ENCODE measurements at regions not wholly inside any gene's neighbourhood (a gene's known extent, or its start where the extent isn't known, plus 50 kb on each side); places are given as distances from the start of the nearest gene placed in this dataset.

DNA sequence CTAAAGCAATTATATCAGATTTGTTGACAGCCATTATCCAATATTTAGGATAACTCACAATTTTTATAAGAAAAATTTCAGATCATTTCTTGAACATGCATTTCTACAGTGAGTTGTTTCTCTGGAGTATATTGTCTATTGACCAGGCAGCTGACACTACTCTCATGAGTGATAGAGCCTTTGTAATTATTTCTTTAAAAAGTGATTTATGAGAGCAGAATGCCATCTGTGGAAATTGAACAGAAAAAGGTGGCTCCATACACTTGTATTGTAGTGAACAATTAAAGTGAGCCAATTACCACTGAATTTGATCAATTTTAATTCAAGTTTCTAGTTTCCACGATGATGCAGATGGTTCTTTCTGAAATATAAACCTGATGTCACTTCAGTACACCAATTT is 855.4 kb downstream of the TAF11L14 start:
- Histone ChIP-seq H3K36me3 (no peaks in the 10 kb centered on the region), H3K4me3 (no peak overlapping the region), H3K27me3 (no peaks in the 10 kb centered on the region), H3K4me1 (ENCODE audit: low read depth) (peaks cover 10% of the 10 kb centered on the region), H3K9me3 (ENCODE audit: low read depth) (no peaks in the 10 kb centered on the region), H3K27ac (no peak overlapping the region)
- TF ChIP-seq, protein P1, sequence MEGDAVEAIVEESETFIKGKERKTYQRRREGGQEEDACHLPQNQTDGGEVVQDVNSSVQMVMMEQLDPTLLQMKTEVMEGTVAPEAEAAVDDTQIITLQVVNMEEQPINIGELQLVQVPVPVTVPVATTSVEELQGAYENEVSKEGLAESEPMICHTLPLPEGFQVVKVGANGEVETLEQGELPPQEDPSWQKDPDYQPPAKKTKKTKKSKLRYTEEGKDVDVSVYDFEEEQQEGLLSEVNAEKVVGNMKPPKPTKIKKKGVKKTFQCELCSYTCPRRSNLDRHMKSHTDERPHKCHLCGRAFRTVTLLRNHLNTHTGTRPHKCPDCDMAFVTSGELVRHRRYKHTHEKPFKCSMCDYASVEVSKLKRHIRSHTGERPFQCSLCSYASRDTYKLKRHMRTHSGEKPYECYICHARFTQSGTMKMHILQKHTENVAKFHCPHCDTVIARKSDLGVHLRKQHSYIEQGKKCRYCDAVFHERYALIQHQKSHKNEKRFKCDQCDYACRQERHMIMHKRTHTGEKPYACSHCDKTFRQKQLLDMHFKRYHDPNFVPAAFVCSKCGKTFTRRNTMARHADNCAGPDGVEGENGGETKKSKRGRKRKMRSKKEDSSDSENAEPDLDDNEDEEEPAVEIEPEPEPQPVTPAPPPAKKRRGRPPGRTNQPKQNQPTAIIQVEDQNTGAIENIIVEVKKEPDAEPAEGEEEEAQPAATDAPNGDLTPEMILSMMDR (IDR thresholded peaks at IDR 0.05; ENCODE audit: low read depth, low read length), result no peak
- no peak for DNase-seq (ENCODE audit: low read depth in 1 of 2, low spot score in 1 of 2)

DNA sequence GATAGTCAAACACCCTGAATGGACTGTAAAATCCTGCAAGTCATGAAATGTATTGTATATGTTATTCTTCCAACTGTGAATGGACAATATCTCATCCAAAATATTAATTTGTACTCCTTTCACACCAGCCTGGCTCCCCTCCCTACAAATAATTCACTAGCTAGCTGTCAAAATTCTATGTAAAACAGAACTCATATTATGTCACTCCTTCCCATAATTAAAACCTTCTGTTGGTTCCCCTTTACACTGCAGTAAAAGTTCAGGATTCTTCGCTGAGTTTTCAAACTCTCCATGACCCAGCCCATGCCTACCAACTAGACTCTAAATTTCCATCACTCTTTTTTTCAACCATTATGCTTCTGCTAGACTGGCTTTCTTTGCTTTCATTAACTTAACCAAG is 857.1 kb downstream of the TAF11L14 start:
- no peak for DNase-seq (ENCODE audit: low read depth in 1 of 2, low spot score in 1 of 2)
- Histone ChIP-seq H3K4me1 (ENCODE audit: low read depth) (peaks cover 10% of the 10 kb centered on the region), H3K27me3 (no peaks in the 10 kb centered on the region), H3K36me3 (no peaks in the 10 kb centered on the region), H3K27ac (no peak overlapping the region), H3K4me3 (no peak overlapping the region), H3K9me3 (ENCODE audit: low read depth) (no peaks in the 10 kb centered on the region)
- TF ChIP-seq, protein P1 (IDR thresholded peaks at IDR 0.05; ENCODE audit: low read depth, low read length), result no peak

DNA sequence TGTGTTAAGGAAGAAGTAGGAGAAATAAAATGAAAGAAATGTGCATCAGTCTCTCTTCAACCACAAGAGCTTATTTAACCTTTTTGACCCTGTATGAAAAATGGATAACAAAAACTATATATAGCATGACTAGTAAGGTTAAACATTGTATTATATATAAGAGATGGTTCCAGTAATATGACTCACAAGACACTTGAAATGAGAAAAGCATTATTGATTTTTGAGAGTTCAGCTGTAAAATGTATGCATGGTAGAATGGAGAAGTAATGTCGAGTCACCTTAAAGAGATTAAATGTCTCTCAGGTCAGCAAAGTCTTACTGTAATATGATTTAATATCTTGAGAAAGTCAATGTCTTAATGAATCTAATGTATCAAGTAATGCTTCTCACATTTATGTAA is 860.9 kb downstream of the TAF11L14 start:
- no peaks in the 10 kb centered on the region for H3K36me3 ChIP-seq
- no peaks in the 10 kb centered on the region for H3K4me1 ChIP-seq (ENCODE audit: low read depth)
- peaks cover 3% of the 10 kb centered on the region for H3K9me3 ChIP-seq (ENCODE audit: low read depth)
- TF ChIP-seq, protein P1 (IDR thresholded peaks at IDR 0.05; ENCODE audit: low read depth, low read length), result no peak
- H3K4me3 ChIP-seq, result no peak overlapping the region
- no peak overlapping the region for H3K27ac ChIP-seq
- DNase-seq (ENCODE audit: low read depth in 1 of 2, low spot score in 1 of 2), result no peak
- no peaks in the 10 kb centered on the region for H3K27me3 ChIP-seq

DNA sequence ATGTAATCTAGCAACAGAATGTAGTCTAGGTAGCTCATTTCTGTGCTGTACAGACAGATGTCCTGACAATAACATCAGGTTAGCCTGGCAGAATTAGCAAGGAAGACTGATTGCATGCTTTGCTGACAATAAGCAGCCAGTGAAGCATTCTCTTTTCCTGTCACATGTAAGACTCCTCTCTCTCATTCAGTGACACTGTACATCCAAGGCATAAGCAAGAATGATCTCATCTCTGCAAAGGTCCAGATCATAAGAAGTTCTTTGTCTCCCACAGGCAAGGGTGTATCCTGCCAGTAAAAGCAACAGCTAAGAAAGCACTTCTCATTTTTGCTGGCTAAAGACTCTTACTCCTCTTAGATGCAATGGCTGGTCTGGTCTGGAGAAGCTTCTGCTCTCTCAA is 861.8 kb downstream of the TAF11L14 start:
- H3K4me3 ChIP-seq, result no peak overlapping the region
- H3K9me3 ChIP-seq (ENCODE audit: low read depth), result peaks cover 3% of the 10 kb centered on the region
- no peaks in the 10 kb centered on the region for H3K4me1 ChIP-seq (ENCODE audit: low read depth)
- DNase-seq (ENCODE audit: low read depth in 1 of 2, low spot score in 1 of 2), result no peak
- TF ChIP-seq, protein P1 (IDR thresholded peaks at IDR 0.05; ENCODE audit: low read depth, low read length), result no peak
- no peaks in the 10 kb centered on the region for H3K36me3 ChIP-seq
- H3K27me3 ChIP-seq, result no peaks in the 10 kb centered on the region
- no peak overlapping the region for H3K27ac ChIP-seq

DNA sequence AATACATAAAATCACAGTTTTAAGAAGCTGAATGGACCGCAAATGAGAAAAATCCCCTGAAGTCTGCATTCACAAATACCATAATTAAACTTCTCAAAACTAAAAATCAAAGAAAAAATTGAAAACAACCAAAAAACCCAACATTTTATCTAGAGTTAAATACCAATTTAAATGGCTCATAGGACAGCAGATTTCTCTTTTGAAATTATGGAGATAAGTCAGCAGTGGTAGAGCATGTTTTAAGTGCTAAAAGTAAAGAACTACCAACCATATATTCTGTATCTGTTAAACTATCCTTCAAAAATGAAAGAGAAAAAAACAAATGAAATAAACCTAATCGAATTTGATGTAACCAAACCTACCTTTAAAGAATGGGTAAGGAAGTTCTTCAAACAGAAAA is 862.8 kb downstream of the TAF11L14 start:
- H3K36me3 ChIP-seq, result no peaks in the 10 kb centered on the region
- TF ChIP-seq, protein P1 (IDR thresholded peaks at IDR 0.05; ENCODE audit: low read depth, low read length), result no peak
- no peak overlapping the region for H3K4me3 ChIP-seq
- DNase-seq (ENCODE audit: low read depth in 1 of 2, low spot score in 1 of 2), result no peak
- no peaks in the 10 kb centered on the region for H3K27me3 ChIP-seq
- H3K9me3 ChIP-seq (ENCODE audit: low read depth), result peaks cover 3% of the 10 kb centered on the region
- no peak overlapping the region for H3K27ac ChIP-seq
- no peaks in the 10 kb centered on the region for H3K4me1 ChIP-seq (ENCODE audit: low read depth)

DNA sequence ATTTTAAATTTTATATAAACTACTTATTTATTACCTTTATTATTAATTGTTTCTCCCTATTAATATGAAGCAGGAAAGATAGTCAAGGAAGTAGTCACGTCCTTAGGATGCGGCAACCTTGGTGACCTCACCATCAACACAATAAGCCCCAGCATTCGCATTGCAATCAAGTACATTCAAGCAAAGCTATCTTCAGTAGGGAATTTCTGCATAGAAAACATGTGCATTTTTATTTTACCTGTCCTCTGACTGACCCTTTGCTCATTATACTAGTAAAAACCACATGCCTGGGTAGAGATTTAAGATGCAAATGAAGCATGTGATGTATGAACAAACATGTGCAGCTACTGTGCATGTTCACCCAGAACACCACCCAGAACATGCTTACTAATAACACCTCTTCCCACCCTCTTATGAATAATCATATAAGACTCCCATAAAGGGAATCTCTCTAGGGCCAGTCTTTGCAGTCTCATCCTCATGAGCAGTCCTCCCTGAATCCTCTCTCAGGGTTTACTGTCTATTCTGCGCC is 869.6 kb downstream of the TAF11L14 start:
- no peaks in the 10 kb centered on the region for H3K9me3 ChIP-seq (ENCODE audit: low read depth)
- no peaks in the 10 kb centered on the region for H3K27me3 ChIP-seq
- no peaks in the 10 kb centered on the region for H3K36me3 ChIP-seq
- H3K4me3 ChIP-seq, result no peak overlapping the region
- H3K4me1 ChIP-seq (ENCODE audit: low read depth), result no peaks in the 10 kb centered on the region
- no peak overlapping the region for H3K27ac ChIP-seq
- DNase-seq (ENCODE audit: low read depth in 1 of 2, low spot score in 1 of 2), result no peak
- TF ChIP-seq, protein P1 (IDR thresholded peaks at IDR 0.05; ENCODE audit: low read depth, low read length), result no peak

Measured in cardiac muscle cell (in vitro differentiated cells and primary cell).